Activated CD8-positive, alpha-beta memory T cell treated with anti-CD3 and anti-CD28 coated beads, Interleukin-2, amount 10 ng/mL, durations not matched to agents 7 days and 5 days (primary cell): ENCODE measurements at regions not wholly inside any gene's neighbourhood (a gene's known extent, or its start where the extent isn't known, plus 50 kb on each side); places are given as distances from the start of the nearest gene placed in this dataset.

Experiments
- ATAC-seq: fragments of 150-1000 bp; cut with Tn5 transposase; one replicate; pipeline ENCODE4 v1.10.0; 2021; ENCODE audit warnings: moderate library complexity
- CTCF ChIA-PET: fragments of 350-600 bp; sonication (Branson Sonifier 250); formaldehyde crosslinking; loops from one replicate; lab custom pipeline; 2021; ENCODE audit warnings: antibody characterized with exemption; lab: Charles Lee
- DNase-seq: peaks from one replicate; pipeline ENCODE4 v3.0.0-alpha.2; 2020
- H3K27ac Mint-ChIP-seq: one replicate; pipeline ENCODE4 v1.8.0; 2021; ENCODE audit warnings: mild to moderate bottlenecking, mixed read lengths
- H3K27me3 Mint-ChIP-seq: one replicate; pipeline ENCODE4 v1.8.0; 2021; ENCODE audit warnings: mixed read lengths
- H3K36me3 Mint-ChIP-seq: one replicate; pipeline ENCODE4 v1.8.0; 2021; ENCODE audit warnings: mild to moderate bottlenecking, mixed read lengths
- H3K4me1 Mint-ChIP-seq: one replicate; pipeline ENCODE4 v1.8.0; 2021; ENCODE audit warnings: mixed read lengths
- H3K4me3 Mint-ChIP-seq: one replicate; pipeline ENCODE4 v1.8.0; 2021; ENCODE audit warnings: mild to moderate bottlenecking, moderate library complexity, mixed read lengths
- H3K9me3 Mint-ChIP-seq: one replicate; pipeline ENCODE4 v1.8.0; 2022; ENCODE audit warnings: low read depth, mixed read lengths

DNA sequence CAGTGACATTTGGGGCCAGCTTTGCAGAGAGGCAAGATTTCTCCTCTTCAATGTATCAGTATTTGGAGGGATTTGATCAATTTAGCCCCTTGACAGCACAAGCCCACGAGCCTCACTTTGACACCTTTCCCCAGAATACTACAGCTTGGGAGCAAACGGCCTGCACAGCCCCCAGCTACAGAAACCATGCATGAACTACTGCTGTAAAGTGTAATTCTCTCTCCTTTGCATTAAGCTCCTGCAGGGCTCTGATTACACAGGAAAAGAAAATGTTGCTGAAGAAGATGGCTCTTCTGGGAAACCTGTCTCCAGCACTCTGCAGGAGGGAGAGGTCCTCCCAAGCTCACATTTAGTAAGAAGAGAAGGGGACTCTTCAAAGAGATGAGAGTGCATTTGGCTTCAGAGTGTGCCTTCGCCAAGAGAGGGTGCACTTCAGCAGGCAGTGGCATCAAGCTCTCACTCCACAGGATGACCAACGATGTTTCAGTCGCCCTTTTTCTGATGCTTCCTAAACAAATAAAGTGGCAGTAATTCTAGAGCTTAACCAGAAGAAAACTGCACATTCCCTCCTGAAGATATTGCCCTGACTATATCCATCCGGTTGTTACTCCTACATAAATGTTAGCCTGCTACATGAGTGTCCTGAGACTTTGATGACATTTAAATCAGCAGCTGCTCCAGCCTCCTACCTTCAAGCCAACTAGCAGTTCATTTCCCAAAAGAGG lies 272.2 kb downstream of the AUH start:
- peak; percentile 76 for ATAC-seq
- peak overlapping the region; percentile 70 for H3K27ac Mint-ChIP-seq
- no peak overlapping the region for H3K4me3 Mint-ChIP-seq
- H3K4me1 Mint-ChIP-seq: peaks cover 64% of the 10 kb centered on the region
- peaks cover 9% of the 10 kb centered on the region for H3K9me3 Mint-ChIP-seq
- peaks cover 52% of the 10 kb centered on the region for H3K36me3 Mint-ChIP-seq
- DNase-seq: peak; percentile 56
- CTCF ChIA-PET: interaction anchor here (0.6 to 3.6 kb wide), 28 partner anchors 8 to 344 kb away, joined by 3 to 30 read pairs (median 4); no protein-coding TSS in a partner anchor
- no peaks in the 10 kb centered on the region for H3K27me3 Mint-ChIP-seq

DNA sequence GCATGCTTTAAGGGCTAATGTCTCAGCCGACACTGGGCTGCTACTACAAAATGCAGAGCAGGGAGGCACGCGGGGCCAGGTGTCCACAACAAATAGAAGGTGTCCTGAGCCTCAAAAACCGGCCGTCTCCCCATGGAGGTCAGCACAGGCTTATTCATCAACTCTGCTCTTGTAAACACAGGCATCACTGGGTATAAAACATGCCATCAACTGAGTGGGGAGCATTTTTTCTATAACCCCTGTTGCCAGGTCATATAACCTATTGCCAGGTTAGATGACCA lies 271.6 kb downstream of the AUH start:
- Mint-ChIP-seq H3K27me3 (no peaks in the 10 kb centered on the region), H3K36me3 (peaks cover 54% of the 10 kb centered on the region), H3K4me3 (no peak overlapping the region), H3K9me3 (peaks cover 11% of the 10 kb centered on the region), H3K27ac (peak overlapping the region; percentile 70), H3K4me1 (peaks cover 66% of the 10 kb centered on the region)
- CTCF ChIA-PET: interaction anchor here (0.6 to 3.6 kb wide), 24 partner anchors 10 to 344 kb away, joined by 3 to 30 read pairs (median 4); no protein-coding TSS in a partner anchor
- DNase-seq (no peak), ATAC-seq (no peak)

DNA sequence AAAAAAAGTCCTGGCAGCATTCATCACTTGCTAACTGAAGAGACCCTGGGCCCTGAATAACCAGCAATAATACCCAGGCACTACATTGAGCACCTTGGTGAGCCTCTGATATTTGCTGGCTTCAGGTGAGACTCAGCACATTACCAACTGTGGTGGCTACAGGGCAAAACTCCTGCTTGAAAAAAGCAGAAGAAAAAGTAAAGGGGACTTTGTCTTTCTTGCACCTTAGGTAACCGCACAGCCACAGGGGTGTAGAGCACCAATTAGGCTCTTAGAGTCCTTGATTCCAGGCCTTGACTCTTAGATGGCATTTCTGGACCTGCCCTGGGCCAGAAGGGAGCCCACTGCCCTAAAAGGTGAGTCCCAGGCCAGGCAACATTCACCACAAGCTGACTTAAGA lies 269.5 kb downstream of the AUH start:
- no peak overlapping the region for H3K27ac Mint-ChIP-seq
- CTCF ChIA-PET: interaction anchor here (0.7 to 1.6 kb wide), 3 partner anchors 14 to 341 kb away, joined by 3 to 4 read pairs (median 3); no protein-coding TSS in a partner anchor

DNA sequence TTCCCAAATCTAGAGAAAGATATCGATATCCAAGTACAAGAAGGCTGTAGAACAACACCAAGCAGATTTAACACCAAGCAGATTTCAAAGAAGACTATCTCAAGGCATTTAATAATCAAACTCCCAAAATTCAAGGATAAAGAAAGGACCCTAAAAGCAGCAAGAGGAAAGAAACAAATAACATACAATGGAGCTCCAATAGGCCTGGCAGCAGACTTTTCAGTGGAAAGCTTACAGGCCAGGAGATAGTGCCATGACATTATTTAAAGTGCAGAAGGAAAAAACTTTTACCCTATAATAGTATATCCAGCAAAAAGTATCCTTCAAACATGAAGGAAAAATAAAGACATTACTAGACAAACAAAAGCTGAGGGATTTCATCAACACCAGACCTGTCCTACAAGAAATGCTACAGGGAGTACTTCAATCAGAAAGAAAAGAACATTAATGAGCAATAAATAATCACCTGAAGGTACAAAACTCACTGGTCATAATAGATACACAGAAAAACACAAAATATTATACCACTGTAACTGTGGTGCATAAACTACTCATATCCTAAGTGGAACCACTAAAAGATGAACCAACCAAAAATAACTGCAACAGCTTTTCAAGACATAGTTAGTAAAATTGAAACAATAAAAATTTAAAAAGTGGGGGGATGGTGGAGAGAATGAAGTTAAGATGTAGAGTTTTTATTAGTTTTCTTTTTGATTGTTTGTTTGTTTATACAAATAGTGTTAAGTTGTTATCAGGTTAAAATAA lies 267.2 kb downstream of the AUH start:
- peaks cover 76% of the 10 kb centered on the region for H3K4me1 Mint-ChIP-seq
- DNase-seq (no peak), ATAC-seq (peak; percentile 31)
- H3K27me3 Mint-ChIP-seq: no peaks in the 10 kb centered on the region
- H3K4me3 Mint-ChIP-seq: no peak overlapping the region
- peaks cover 49% of the 10 kb centered on the region for H3K36me3 Mint-ChIP-seq
- peaks cover 8% of the 10 kb centered on the region for H3K9me3 Mint-ChIP-seq
- peak overlapping the region; percentile 50 for H3K27ac Mint-ChIP-seq
- CTCF ChIA-PET: interaction anchor here (0.8 to 1.8 kb wide), 9 partner anchors 9 to 159 kb away, joined by 3 to 6 read pairs (median 3); no protein-coding TSS in a partner anchor

More for the DNA sequence above, 269.5 kb downstream of the AUH start:
- ATAC-seq (no peak), DNase-seq (no peak)
- Mint-ChIP-seq H3K4me3 (no peak overlapping the region), H3K36me3 (peaks cover 61% of the 10 kb centered on the region), H3K4me1 (peaks cover 68% of the 10 kb centered on the region), H3K9me3 (peaks cover 10% of the 10 kb centered on the region), H3K27me3 (no peaks in the 10 kb centered on the region)

DNA sequence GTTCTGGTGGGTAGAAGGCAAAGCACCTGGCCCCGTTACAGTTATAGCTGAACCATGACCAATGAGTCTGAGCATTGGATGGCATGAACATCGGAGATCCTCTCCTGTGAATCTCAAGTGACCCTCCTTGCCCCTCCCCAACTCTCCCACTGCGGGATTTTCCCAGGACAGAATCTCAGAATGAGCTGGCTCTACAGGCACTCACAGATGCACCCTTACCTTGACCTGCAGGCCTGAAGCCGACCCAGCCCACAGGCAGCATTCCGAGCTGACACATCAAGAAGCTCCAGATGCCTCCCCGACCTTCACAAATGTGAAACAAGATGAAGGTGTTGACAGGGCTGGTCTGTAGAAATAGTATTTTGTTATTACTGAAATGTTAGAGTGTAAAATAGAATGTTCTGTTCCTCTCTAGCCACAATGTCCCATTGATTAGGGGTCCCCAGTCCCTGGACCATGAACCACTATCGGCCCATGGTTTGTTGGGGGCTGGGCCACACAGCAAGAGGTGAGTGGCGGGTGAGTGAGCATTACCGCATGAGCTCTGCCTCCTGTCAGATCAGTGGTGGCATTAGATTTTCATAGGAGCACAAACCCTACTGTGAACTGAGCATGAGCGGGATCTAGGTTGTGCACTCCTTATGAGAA lies 263.4 kb downstream of the AUH start:
- Mint-ChIP-seq H3K9me3 (peaks cover 8% of the 10 kb centered on the region), H3K36me3 (peaks cover 57% of the 10 kb centered on the region), H3K27me3 (no peaks in the 10 kb centered on the region), H3K27ac (peak overlapping the region; percentile 29), H3K4me3 (no peak overlapping the region), H3K4me1 (peaks cover 90% of the 10 kb centered on the region)
- ATAC-seq: no peak
- CTCF ChIA-PET: interaction anchor here (0.9 to 4.2 kb wide), 9 partner anchors 9 to 335 kb away, joined by 3 to 30 read pairs (median 5); no protein-coding TSS in a partner anchor
- no peak for DNase-seq

DNA sequence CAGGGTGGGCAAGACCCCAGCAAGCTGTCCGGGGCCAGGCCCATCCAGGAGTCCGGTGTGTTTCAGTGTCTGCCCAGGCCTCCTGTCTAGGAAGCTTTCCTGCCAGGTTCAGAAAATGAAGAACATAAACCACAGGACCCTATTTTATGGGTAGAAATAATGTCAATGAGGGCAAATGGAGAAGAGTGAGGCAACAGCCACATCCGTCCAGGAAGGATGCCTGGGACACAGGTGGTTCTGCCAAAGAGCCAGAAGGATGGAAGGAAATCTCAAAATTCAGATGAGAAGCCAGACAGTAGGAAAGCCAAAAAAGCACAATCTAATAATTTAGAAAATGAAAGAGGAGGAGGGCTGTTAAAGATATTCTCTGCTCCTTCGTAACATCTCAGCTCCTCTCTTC lies 262.3 kb downstream of the AUH start:
- no peaks in the 10 kb centered on the region for H3K27me3 Mint-ChIP-seq
- ATAC-seq (no peak), DNase-seq (no peak)
- H3K36me3 Mint-ChIP-seq: peaks cover 55% of the 10 kb centered on the region
- peaks cover 3% of the 10 kb centered on the region for H3K9me3 Mint-ChIP-seq
- peak overlapping the region; percentile 90 for H3K27ac Mint-ChIP-seq
- peak overlapping the region; percentile 64 for H3K4me3 Mint-ChIP-seq
- CTCF ChIA-PET: interaction anchor here (0.7 to 4.3 kb wide), 19 partner anchors 10 to 333 kb away, joined by 3 to 30 read pairs (median 4); no protein-coding TSS in a partner anchor
- peaks cover 90% of the 10 kb centered on the region for H3K4me1 Mint-ChIP-seq

DNA sequence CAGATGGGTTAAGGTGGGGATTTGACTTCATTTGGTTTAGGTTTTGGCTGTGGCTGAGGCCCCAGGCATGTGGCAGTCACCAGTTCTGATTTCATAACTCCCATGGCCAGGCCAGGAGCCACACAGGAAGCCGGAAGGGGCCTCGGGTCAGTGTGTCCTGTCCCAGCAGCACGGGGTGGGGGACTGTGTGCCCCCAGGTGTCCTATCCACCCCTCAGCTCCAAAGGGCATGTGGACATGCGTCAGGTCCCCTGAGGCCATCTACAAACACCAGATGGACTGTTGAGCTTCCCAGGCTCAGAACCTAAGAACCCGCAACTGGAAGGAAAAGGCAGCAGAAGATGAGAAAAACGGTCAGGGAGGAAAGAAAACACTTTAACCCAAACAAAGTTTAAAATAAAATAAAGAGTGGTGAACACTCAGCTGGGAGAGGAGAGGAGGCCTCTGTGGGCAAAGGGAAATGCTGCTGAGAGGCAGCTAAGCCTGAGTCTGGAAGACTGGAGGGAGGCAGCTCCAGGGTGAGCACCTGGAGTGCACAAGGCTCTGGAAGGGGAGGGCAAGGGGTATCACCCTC lies 260.8 kb downstream of the AUH start:
- peak; percentile 5 for ATAC-seq
- Mint-ChIP-seq H3K36me3 (peaks cover 52% of the 10 kb centered on the region), H3K4me1 (peaks cover 79% of the 10 kb centered on the region), H3K27ac (peak overlapping the region; percentile 90), H3K4me3 (peak overlapping the region; percentile 64), H3K9me3 (no peaks in the 10 kb centered on the region), H3K27me3 (no peaks in the 10 kb centered on the region)
- peak; percentile 51 for DNase-seq
- CTCF ChIA-PET: interaction anchor here (1.0 to 4.3 kb wide), 11 partner anchors 12 to 153 kb away, joined by 3 to 30 read pairs (median 7); no protein-coding TSS in a partner anchor

DNA sequence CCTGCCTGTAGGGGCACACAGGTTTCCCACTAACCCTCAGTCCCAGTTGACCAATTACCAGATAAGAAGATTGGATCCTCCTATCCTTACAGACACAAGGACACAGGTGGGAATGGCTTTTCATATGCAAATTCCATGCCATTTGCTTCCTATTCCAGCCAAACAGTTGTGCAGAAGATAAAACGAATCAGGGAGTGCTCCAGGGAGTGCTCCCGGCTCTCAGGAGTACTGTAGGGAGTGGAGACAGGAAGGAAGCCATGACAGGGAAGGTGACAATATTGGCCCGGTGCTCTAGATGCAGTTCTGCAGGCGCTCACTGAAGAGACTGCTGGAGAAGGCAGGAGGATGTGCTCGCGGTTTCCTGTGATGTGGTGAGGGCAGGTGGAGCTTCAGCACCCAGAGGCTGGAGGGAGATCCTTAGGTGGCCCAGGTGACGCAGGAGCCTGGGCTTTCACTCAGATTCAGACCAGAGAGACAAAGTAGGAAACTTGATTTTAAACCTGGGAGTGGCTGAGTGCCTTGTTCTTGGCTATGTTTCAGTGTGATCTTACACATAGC lies 260.0 kb downstream of the AUH start:
- Mint-ChIP-seq H3K9me3 (no peaks in the 10 kb centered on the region), H3K36me3 (peaks cover 50% of the 10 kb centered on the region), H3K4me1 (peaks cover 73% of the 10 kb centered on the region), H3K27me3 (no peaks in the 10 kb centered on the region), H3K27ac (peak overlapping the region; percentile 90), H3K4me3 (peak overlapping the region; percentile 64)
- ATAC-seq (peak; percentile 91), DNase-seq (peak; percentile 97)
- CTCF ChIA-PET: interaction anchor here (0.5 to 4.3 kb wide), 17 partner anchors 11 to 186 kb away, joined by 3 to 30 read pairs (median 5); no protein-coding TSS in a partner anchor

DNA sequence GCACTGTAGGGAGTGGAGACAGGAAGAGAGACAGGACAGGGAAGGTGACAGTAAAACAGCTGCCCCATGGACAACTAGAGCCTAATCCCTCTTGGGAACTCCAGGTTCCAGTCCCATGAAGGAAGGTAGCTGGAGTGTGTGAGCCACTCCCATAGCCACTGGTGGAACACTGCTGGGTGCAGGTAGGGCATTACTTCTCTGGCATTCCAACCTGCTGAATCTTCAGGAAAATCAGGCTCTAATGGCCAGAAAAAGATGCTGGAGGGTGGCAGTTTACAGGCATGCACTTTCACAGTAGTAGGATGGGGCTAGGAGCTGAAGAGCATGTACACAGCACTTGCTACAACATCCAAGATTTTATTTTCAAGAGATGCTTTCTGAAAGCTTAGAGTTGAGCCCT lies 259.4 kb downstream of the AUH start:
- Mint-ChIP-seq H3K9me3 (no peaks in the 10 kb centered on the region), H3K4me3 (peak overlapping the region; percentile 64), H3K36me3 (peaks cover 47% of the 10 kb centered on the region), H3K27me3 (no peaks in the 10 kb centered on the region), H3K4me1 (peaks cover 68% of the 10 kb centered on the region), H3K27ac (peak overlapping the region; percentile 90)
- ATAC-seq (no peak), DNase-seq (no peak)
- CTCF ChIA-PET: interaction anchor here (0.7 to 4.3 kb wide), 13 partner anchors 11 to 151 kb away, joined by 3 to 30 read pairs (median 5); no protein-coding TSS in a partner anchor

DNA sequence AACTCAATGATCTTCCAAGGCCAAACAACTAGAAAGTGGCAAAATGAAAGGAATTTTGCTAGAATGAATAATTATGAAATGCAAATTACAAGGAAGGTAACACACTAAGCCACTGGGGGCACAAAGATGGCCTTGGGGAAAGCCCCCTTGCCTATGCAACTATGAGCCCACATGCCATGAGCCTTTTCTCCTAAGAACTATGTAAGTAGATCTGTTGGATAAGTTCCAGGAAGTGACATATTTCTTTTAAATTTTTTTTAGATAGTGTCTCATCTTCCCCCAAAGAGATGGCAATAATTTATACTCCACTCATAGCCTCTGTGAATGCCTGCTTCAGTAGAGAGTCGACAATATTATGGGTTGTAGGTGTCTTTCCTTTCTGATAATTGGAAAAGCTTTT lies 257.8 kb downstream of the AUH start:
- CTCF ChIA-PET: no interaction called here
- no peak for DNase-seq

DNA sequence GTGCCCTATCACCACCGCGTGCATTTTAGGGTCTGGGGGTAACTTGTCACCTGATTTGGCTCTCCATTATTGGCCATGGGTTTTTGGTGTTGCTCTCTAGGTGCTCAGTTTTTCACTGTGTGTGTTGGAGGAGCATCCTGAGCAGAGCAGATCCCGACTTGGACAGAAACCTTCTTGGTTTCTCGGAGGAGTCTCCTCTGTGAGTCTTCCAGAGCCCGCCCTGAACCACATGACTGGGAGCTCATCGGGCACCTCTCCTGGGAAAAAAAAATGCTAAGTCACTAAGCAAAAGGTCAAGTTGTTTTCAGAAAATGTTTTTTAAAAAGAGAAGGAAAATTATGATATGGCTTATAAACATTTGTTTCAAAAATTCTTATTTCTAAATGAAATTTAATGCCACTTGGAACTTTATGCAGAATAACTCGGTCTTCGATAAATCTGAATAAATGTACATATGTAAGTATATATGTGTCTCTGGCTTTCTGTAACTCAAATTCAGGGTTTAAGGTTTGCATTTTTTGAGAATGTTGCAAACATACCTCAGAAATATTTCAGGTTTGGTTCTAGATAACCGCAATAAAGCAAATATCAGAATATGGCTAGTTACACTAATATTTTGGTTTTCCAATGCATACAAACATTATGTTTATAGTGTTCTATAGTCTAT lies 255.2 kb downstream of the AUH start:
- ATAC-seq (no peak), DNase-seq (no peak)
- CTCF ChIA-PET: no interaction called here
- Mint-ChIP-seq H3K4me3 (no peak overlapping the region), H3K9me3 (peaks cover 8% of the 10 kb centered on the region), H3K27ac (no peak overlapping the region), H3K4me1 (peaks cover 39% of the 10 kb centered on the region), H3K27me3 (no peaks in the 10 kb centered on the region), H3K36me3 (peaks cover 79% of the 10 kb centered on the region)

More for the DNA sequence above, 257.8 kb downstream of the AUH start:
- no peak for ATAC-seq
- Mint-ChIP-seq H3K9me3 (no peaks in the 10 kb centered on the region), H3K27me3 (no peaks in the 10 kb centered on the region), H3K4me1 (peaks cover 54% of the 10 kb centered on the region), H3K4me3 (no peak overlapping the region), H3K36me3 (peaks cover 54% of the 10 kb centered on the region), H3K27ac (no peak overlapping the region)

DNA sequence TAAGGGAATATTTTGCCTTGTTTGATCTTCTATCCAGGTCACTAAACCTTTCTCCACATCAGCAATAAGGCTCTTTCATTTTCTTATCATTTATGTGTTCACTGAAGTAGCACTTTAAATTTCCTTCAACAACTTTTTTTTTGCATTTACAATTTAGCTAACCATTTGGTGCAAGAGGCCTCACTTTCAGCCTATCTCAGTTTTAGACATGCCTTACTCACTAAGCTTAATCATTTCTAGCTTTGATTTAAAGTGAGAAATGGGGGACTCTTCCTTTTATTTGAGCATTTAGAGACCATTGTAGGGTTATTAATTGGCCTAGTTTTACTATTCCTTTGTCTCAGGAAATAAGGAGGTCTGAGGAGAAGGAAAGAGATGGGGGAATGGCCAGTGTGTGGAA lies 250.5 kb downstream of the AUH start:
- Mint-ChIP-seq H3K27me3 (no peaks in the 10 kb centered on the region), H3K4me1 (peaks cover 45% of the 10 kb centered on the region), H3K4me3 (no peak overlapping the region), H3K27ac (peak overlapping the region; percentile 9), H3K9me3 (peaks cover 8% of the 10 kb centered on the region), H3K36me3 (peaks cover 75% of the 10 kb centered on the region)
- ATAC-seq (no peak), DNase-seq (no peak)
- CTCF ChIA-PET: interaction anchor here (0.9 to 1.9 kb wide), 5 partner anchors 11 to 74 kb away, joined by 3 to 11 read pairs (median 4); no protein-coding TSS in a partner anchor
